ENCODE measurements at regions not wholly inside any gene's neighbourhood (a gene's known extent, or its start where the extent isn't known, plus 50 kb on each side); places are given as distances from the start of the nearest gene placed in this dataset.

DNA sequence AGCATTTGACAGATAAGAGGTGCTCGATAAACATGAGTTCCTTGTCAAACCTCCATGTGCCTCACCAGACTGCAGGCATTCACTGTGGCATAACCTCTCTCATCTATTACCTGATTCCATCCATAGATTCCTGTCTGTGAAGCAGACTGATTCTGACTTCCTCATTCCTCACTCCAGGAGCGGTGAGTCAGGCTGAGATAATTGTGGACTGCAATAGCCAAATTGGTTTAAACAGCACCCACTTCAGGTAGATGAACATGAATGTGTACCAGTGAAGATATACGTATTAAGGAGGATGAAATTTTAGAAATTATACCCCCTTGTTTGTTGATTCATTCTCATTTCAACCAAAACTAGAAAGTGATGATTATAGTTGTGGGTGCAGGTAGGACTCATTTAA is 391.2 kb downstream of the HINT1 start (continued):
- TF ChIP-seq CHD7 (IDR thresholded peaks at IDR 0.05; ENCODE audit: insufficient replicate concordance, low read length) (no peak), SUZ12 (IDR thresholded peaks at IDR 0.05; ENCODE audit: low read length) (no peak), POU5F1 (IDR thresholded peaks at IDR 0.05; ENCODE audit: low read depth, low read length) (no peak), JUN (IDR thresholded peaks at IDR 0.05; ENCODE audit: low read depth, low read length) (no peak), TAF7 (optimal IDR thresholded peaks at IDR 0.05; ENCODE audit: borderline replicate concordance, low read depth, low read length) (no peak), POLR2AphosphoS5 (IDR thresholded peaks at IDR 0.05; ENCODE audit: low read depth, low read length) (no peak), KDM5A (IDR thresholded peaks at IDR 0.05; ENCODE audit: low read length) (no peak), SAP30 (IDR thresholded peaks at IDR 0.05; ENCODE audit: insufficient read depth, insufficient replicate concordance, low read length) (no peak), CBX8 (IDR thresholded peaks at IDR 0.05; ENCODE audit: borderline replicate concordance, low read depth, low read length) (no peak), TBP (IDR thresholded peaks at IDR 0.05; ENCODE audit: low read depth, low read length) (no peak), ZNF274 (IDR thresholded peaks at IDR 0.05; ENCODE audit: borderline replicate concordance, extremely low read depth, low read length) (no peak), SIX5 (IDR thresholded peaks at IDR 0.05; ENCODE audit: low read depth, low read length) (no peak), CTBP2 (IDR thresholded peaks at IDR 0.05; ENCODE audit: borderline replicate concordance, insufficient read depth, insufficient read length, low read length) (no peak)

Data from H1 (cell line).